Sigmoid colon (tissue), 3 donors: ENCODE measurements at regions not wholly inside any gene's neighbourhood (a gene's known extent, or its start where the extent isn't known, plus 50 kb on each side); places are given as distances from the start of the nearest gene placed in this dataset.

ENCODE experiments used
- CTCF ChIP-seq, 4 experiments: fragments of 450-650 bp in 3 of 4; fragments of 200-600 bp in 1 of 4; IDR thresholded peaks; one replicate each; pipeline ENCODE4 v1.5.1; 2016 to 2019; ENCODE audit warnings: antibody characterized with exemption in 4 of 4, mild to moderate bottlenecking in 3 of 4, moderate library complexity in 2 of 4
- POLR2A ChIP-seq, 2 donors: fragments of 450-650 bp; IDR thresholded peaks; one replicate each; pipeline ENCODE4 v1.6.1; 2016; ENCODE audit warnings: antibody characterized with exemption in 2 of 2, mild to moderate bottlenecking in 2 of 2, moderate library complexity in 2 of 2

DNA sequence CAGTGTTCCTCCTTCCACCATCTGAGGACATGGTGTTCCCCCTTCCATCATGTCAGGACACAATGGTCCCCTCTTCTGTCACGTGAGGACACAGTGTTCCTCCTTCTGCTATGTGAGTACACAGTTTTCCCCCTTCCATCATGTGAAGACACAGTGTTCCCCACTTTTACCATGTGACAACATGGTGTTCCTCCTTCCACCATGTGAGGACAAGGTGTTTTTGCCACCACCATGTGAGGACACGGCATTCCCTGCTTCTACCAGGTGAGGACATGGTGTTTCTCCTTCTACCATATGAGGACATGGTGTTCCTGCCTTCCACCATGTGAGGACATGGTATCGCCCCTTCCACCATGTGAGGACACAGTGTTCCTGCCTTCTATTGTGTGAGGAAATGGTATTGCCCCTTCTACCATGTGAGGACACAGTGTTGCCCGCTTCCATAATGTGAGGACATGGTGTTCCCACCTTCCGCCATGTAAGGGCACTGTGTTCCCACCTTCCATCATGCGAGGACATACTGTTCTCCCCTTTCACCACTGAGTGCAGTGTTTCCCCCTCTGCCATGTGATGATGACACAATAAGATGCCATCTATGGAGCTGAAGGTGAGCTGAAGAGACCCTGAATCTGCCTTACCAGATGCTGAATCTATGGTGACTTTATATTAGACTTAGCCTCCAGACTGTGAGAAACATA is 132.3 kb downstream of the FCRL5 start:
- TF ChIP-seq CTCF (IDR thresholded peaks at IDR 0.05) (no peak), POLR2A (IDR thresholded peaks at IDR 0.05) (no peak)
